ENCODE measurements at regions not wholly inside any gene's neighbourhood (a gene's known extent, or its start where the extent isn't known, plus 50 kb on each side); places are given as distances from the start of the nearest gene placed in this dataset.
"Not testable (repeated sequence)": the region's sequence is repeated elsewhere in the genome, so short reads cannot be mapped to it uniquely, and the experiment has no call there.

DNA sequence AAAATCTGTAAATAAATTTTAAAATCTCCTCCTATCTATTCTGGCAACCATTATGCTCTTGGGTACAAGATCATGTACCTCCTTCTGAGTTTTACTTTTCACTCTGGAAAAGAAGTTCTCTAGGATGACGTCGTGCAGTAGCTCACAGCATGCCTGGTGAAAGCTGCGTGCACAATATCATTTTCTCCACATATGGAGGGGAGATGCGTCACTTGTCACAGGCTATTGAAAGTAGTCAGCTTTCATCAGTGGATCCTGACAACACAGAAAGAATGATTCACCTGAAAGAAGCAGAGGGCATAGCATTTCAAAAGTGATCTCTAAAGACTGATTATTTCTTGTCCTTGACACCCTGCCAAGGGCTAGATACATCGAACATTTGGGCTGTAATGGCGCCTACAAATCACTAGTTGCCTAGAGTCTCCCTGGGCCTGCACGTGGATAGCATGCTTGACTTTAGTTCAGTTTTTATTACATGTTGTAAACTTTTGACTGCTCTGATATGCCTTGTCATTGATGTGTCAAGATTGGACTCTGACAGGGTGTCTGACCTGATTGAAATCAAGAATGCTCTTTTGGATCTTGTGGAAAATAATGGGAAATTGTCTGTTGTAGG, 1365.6 kb downstream of the OLFM4 start:
- no peak for DNase-seq

GRCh38 chr13:54394908-54395307, 1366.3 kb downstream of the OLFM4 start:
- DNase-seq = no peak

DNA sequence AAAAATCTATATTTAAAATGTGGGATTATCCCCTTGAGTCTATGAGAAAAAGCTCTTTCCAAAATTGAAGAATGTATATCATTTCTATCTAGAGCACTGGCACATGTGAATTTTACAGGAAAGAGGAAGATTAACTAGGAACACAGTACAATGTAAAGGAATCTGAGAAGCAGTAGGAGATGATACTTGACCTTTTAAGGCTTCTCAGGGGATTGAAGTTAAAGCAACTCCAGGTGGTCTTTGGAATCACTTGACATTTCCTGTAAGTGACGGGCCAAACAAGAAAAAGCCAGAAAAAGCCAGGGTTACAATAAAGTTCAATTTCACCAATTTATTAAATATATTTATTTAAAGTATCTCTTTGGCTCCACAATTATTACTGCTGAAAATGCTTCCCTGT, 1373.9 kb downstream of the OLFM4 start:
- no peak for DNase-seq

DNA sequence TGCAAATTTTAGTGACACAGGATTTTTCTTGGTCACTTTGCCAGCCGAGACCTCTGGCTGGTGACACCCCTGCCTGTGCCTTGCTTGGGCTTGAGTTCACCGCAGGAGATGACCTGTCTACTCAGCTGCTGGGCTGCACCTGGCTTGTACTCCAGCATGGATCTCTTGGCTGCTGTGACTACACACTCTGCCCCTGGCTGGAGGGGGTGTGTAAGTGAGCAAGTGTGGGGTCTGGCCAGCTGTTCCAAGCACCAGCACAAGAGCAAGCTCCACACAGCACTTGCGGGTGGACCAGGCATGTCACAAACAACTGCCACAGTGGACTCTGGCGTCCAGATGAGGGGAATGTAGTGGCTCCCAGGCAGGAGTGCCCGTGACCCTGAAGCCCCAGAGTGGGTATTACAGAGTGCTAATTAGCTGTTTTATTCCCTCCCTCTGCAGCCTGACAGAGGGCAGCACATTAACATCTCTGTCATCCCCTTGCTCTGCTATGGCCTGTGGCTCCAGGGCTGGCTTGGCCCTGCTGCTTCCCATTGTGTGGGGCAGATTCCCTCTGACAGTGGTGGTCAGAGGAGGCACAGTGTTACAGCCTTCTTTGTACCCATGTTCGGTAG, 1387.2 kb downstream of the OLFM4 start:
- no peak for DNase-seq

DNA sequence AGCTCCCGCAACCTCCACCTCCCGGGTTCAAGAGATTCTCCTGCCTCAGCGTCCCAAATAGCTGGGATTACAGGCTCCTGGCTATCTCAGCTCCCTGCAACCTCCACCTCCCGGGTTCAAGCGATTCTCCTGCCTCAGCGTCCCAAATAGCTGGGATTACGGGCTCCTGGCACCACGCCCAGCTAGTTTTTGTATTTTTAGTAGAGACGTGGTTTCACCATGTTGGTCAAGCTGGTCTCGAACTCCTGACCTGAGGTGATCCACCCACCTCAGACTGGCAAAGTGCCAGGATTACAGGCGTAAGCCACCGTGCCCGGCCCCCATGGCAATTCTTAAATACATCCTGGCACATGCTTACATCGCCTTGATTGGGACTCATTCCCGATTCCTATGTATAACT, 1394.3 kb downstream of the OLFM4 start:
- not testable (repeated sequence) for DNase-seq

GRCh38 chr13:54424344-54424743, 1395.7 kb downstream of the OLFM4 start:
- DNase-seq = no peak

DNA sequence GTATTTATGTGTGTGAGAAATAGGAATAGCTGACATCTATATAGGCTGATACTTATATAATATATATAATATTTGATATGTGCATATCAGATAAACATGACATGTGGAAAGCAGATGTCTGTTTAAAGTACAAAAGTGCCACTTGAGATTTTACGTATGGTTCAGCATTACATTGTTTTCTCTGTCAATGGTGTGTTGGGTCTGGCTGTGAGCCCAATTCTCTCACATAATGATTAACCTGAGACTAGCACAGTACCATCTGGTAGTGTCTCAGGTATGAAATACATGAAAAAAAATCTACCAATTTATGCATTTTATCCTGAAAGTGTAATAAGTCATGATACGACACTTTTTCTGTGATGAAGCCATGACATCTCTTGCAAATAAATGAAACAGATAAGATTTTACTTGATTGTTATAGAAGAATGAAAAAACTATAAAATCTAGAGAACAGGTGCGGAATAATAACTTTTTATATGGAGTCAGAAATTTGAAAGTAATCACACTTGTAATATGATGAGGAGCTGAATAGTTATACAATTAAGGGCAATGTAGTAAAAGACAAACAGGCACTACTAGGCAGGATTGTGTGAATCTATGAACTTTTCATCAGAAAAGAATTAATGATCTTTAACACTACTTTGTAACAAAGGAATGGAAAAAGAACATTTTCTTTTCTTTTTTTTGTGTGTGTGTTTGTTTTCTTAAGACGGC, 1405.0 kb downstream of the OLFM4 start:
- DNase-seq = no peak

DNA sequence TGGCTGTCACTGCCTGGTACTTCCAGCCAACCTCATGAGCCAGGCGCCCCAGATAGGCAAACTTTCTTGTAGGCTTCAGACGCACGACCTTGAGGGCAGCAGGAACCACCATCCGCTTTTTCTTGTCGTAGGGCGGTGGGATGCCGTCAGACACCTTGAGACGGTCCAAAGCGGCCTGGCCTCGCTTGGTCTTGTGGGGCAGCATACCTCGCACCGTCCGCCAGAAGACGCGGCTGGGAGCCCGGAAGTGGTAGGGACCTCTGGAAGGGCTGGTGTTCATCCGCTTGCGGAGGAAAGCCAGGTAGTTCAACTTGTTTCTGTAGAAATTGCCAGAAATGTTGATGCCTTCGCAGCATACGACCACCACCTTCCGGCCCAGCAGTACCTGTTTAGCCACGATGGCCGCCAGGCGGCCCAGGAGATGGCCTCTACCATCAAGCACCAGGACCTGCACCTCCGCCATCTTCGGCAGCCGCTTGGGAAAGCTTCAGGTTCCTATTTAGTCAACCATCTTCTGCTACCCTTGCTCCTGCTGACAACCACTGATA, 1412.3 kb downstream of the OLFM4 start:
- DNase-seq = not testable (repeated sequence)

GRCh38 chr13:54445453-54445852, 1416.8 kb downstream of the OLFM4 start:
- no peak for DNase-seq

GRCh38 chr13:54445865-54446264, 1417.3 kb downstream of the OLFM4 start:
- no peak for DNase-seq

DNA sequence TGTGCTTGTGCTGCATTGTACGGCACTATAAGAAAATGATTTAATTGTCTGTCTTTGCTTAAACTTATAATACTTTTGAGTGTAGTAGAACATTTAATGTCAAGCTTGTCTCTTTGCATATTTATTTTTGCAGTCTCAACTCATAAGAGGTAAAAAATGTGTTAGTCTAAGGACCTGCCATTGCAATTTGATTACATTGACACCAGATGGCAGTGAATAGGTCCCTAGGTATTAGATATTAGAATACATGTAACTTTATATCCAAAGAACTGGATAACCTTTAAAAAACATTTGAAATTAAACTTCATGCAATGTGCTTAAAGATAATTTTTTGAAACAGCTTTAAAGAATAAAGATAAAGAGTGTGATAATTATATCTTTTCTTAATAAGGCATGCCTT, 1421.3 kb downstream of the OLFM4 start:
- DNase-seq = no peak

- no peak for DNase-seq
Measured at GRCh38 chr13:54484166-54484565, 1455.6 kb downstream of the OLFM4 start.

DNA sequence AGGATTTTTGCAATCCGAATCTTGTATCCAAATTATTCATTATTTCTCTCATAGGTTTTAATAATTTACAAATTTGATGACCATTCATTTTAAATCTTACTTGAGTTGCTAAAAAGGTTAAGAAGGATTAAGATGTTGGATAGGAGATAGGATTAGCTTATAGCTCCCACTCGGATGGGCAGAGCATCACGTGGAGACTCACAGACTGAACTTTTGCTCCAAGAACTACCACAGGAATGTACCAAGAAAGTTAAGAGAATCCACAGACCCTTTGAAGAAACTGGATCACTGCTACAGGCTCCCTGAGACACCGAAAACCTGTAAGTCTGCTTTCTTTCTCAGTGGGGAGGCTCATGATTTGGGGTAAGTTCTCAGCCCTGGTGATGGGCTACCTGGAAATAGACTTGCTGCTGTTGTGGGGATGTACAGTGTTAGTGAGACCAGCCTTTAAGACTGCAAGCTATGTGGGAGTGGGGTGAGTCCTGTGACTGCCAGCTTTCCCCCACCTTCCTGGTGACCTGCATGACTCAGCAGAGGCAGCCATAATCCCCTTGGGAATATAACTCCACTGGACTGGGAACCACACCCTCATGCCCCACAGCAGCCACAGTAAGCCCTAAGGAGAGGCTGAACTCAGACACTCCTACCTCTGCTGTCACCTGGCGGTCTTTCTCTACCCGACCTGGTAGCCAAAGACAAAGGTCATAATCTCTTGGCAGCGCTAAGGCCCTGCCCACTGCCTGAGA, 1458.0 kb downstream of the OLFM4 start:
- no peak for DNase-seq

DNA sequence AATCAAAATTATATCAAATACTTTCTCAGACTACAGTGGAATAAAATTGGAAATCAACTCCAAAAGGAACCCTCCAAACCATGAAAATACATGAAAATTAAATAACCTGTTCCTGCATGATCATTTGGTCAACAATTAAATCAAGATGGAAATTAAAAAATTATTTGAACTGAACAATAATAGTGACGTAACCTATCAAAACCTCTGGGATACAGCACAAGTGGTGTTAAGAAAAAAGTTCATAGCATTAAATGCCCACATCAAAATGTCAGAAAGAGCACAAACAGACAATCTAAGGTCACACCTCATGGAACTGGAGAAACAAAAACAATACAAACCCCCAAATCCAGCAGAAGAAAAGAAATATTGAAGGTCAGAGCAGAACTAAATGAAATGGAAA, 1460.7 kb downstream of the OLFM4 start:
- DNase-seq = no peak

- no peak for DNase-seq
Measured at GRCh38 chr13:54492995-54493394, 1464.4 kb downstream of the OLFM4 start.

DNA sequence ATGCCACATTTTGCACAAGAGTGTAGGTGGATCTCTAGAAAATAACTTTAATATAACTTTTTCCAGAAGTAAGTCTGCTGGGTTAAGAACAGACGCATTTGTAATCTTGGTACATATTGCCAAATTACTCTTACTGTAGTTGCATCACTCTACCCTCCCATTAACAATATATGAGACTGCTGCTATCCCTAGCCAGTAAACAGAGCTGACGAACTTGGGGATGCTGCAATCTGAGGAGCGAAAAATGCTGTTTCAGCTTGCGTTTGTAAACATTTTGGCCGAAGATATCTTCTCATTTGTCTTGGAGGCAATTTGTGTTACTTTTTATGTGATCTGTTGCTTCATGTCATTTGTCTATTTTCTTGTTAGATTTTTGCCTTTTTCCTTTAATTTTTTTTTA, 1482.8 kb downstream of the OLFM4 start:
- no peak for DNase-seq

GRCh38 chr13:54513254-54513653, 1484.6 kb downstream of the OLFM4 start:
- no peak for DNase-seq

- peak in 1 of 56 donors; percentile 5 for DNase-seq
Measured at GRCh38 chr13:54536112-54536511, 1507.5 kb downstream of the OLFM4 start.

DNA sequence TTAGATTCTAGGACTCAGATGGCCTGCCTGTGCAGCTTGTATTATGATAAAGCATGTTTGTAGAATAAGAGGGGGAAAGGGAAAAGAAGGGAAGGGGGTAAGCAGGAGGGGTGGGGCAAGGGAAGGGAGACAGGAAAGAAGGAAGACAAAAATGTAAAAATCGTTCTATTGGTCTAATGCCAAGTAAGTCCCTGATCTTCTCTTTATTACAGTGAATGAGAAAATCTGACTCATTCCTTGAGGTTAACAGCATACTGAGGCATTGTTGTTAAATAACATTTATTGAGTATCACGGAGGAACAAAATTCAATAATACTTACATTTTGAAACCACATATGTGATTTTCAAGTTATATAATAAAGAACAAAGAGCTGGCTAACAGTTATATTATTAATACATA, 1534.7 kb downstream of the OLFM4 start:
- no peak for DNase-seq

- DNase-seq = not testable (repeated sequence)
Measured at GRCh38 chr13:54572037-54572436, 1543.4 kb downstream of the OLFM4 start.

- no peak for DNase-seq
Measured at GRCh38 chr13:54573186-54573585, 1544.6 kb downstream of the OLFM4 start.

- DNase-seq = no peak
Measured at GRCh38 chr13:54574791-54575190, 1546.2 kb downstream of the OLFM4 start.
